PC-3 (cell line): ENCODE measurements at regions not wholly inside any gene's neighbourhood (a gene's known extent, or its start where the extent isn't known, plus 50 kb on each side); places are given as distances from the start of the nearest gene placed in this dataset.

Experiments
- ATAC-seq: fragments of 200-7000 bp; cut with Tn5 transposase; 2 replicates; pipeline ENCODE4 v1.9.1; 2020; ENCODE audit warnings: mild to moderate bottlenecking, moderate library complexity
- BruUV-seq: library from RNA; stranded (reverse); fragments of 400-500 nt; replicated peaks from 2 replicates; lab custom pipeline; 2021; lab: Mats Ljungman, UMichigan
- CTCF ChIA-PET: fragments of 300-600 bp; sonication (Branson Sonifier 250); formaldehyde crosslinking; loops from one replicate; lab custom pipeline; 2022; ENCODE audit warnings: antibody characterized with exemption; lab: Charles Lee
- POLR2A ChIA-PET: fragments of 300-600 bp; sonication (Branson Sonifier 250); formaldehyde crosslinking; loops from one replicate; lab custom pipeline; 2022; ENCODE audit warnings: antibody characterized with exemption; ENCODE audit not compliant: unreplicated experiment; lab: Charles Lee
- DNase-seq: peaks from one replicate; pipeline ENCODE4 v3.0.0-alpha.2; 2015
- H2AFZ ChIP-seq: fragments of 300-600 bp; sonication (generic); 2 replicates; pipeline ENCODE4 v1.6.0; 2016; ENCODE audit warnings: antibody characterized with exemption, low read length
- H3F3A ChIP-seq: fragments of 300-600 bp; sonication (generic); one replicate; pipeline ENCODE4 v1.6.0; 2017; ENCODE audit warnings: antibody characterized with exemption, low read length, control low read depth, mild to moderate bottlenecking; ENCODE audit not compliant: unreplicated experiment
- H3K27ac ChIP-seq: fragments of 300-600 bp; sonication (generic); 2 replicates; pipeline ENCODE4 v1.5.1; 2016; ENCODE audit warnings: mild to moderate bottlenecking, low read length
- H3K27me3 ChIP-seq: fragments of 300-600 bp; sonication (generic); 2 replicates; pipeline ENCODE4 v1.6.1; 2016; ENCODE audit warnings: low read length, mixed read lengths
- H3K36me3 ChIP-seq: fragments of 300-600 bp; sonication (generic); 2 replicates; pipeline ENCODE4 v1.6.1; 2016; ENCODE audit warnings: low read depth, mixed run types, low read length, mixed read lengths
- H3K4me1 ChIP-seq: fragments of 300-600 bp; sonication (generic); 2 replicates; pipeline ENCODE4 v1.5.1; 2016; ENCODE audit warnings: low read length; ENCODE audit not compliant: insufficient read depth
- H3K4me2 ChIP-seq: fragments of 300-600 bp; sonication (generic); 2 replicates; pipeline ENCODE4 v1.6.0; 2016; ENCODE audit warnings: low read length
- H3K4me3 ChIP-seq: fragments of 300-600 bp; sonication (generic); 2 replicates; pipeline ENCODE4 v1.5.1; 2016; ENCODE audit warnings: mild to moderate bottlenecking, low read length, mixed read lengths
- H3K79me2 ChIP-seq: fragments of 300-600 bp; sonication (generic); 2 replicates; pipeline ENCODE4 v1.6.1; 2017; ENCODE audit warnings: low read length, mixed read lengths
- H3K9ac ChIP-seq: fragments of 300-600 bp; sonication (generic); 2 replicates; pipeline ENCODE4 v1.6.0; 2016; ENCODE audit warnings: mild to moderate bottlenecking, low read length
- H3K9me2 ChIP-seq: fragments of 300-600 bp; sonication (generic); replicated peaks from 2 replicates; pipeline ENCODE4 v1.6.1; 2016; ENCODE audit warnings: mixed run types, low read length, mixed read lengths
- H3K9me3 ChIP-seq: fragments of 300-600 bp; sonication (generic); 2 replicates; pipeline ENCODE4 v1.6.1; 2016; ENCODE audit warnings: low read length, mixed read lengths
- H4K20me1 ChIP-seq: fragments of 300-600 bp; sonication (generic); 2 replicates; pipeline ENCODE4 v1.6.1; 2016; ENCODE audit warnings: low read length, mixed read lengths
- CTCF ChIP-seq: fragments of 300-600 bp; sonication (generic); conservative IDR thresholded peaks from 2 replicates; pipeline ENCODE4 v1.5.1; 2017; ENCODE audit warnings: antibody characterized with exemption, low read depth, mild to moderate bottlenecking, low read length
- EZH2 ChIP-seq: fragments of 300-600 bp; sonication (generic); IDR thresholded peaks from one replicate; pipeline ENCODE4 v1.6.1; 2017; ENCODE audit warnings: antibody characterized with exemption, mild to moderate bottlenecking, low read length; ENCODE audit not compliant: unreplicated experiment
- EZH2phosphoT487 ChIP-seq: fragments of 300-600 bp; sonication (generic); IDR thresholded peaks from 2 replicates; pipeline ENCODE4 v1.6.1; 2018; ENCODE audit warnings: mild to moderate bottlenecking, antibody characterized with exemption, low read length, borderline replicate concordance
- intact Hi-C: fragments of 100-400 bp; cut with micrococcal nuclease; formaldehyde crosslinking; loops from 2 replicates; pipeline ENCODE4 v1.9.0; 2023

GRCh38 chr5:61974680-61975079, 331.3 kb upstream of the KIF2A start:
- intact Hi-C loops: no loop called here
- H3K79me2 ChIP-seq: no peaks in the 10 kb centered on the region
- no peaks in the 10 kb centered on the region for H4K20me1 ChIP-seq
- H3K9me3 ChIP-seq: no peaks in the 10 kb centered on the region
- DNase-seq: no peak
- H3K27ac ChIP-seq: no peak overlapping the region
- no peaks in the 10 kb centered on the region for H3K4me1 ChIP-seq
- H3F3A ChIP-seq: no peaks in the 10 kb centered on the region
- no peaks in the 10 kb centered on the region for H3K9me2 ChIP-seq
- POLR2A ChIA-PET: no interaction called here
- H3K36me3 ChIP-seq: no peaks in the 10 kb centered on the region
- H3K9ac ChIP-seq: no peak overlapping the region
- H3K27me3 ChIP-seq: peaks cover 32% of the 10 kb centered on the region
- CTCF ChIA-PET: no interaction called here
- TF ChIP-seq EZH2: no peak
- TF ChIP-seq EZH2phosphoT487: no peak
- no peak for TF ChIP-seq CTCF
- no peak overlapping the region for H3K4me2 ChIP-seq
- no peak overlapping the region for H2AFZ ChIP-seq
- ATAC-seq: no peak
- no TSS peak for BruUV-seq
- no peak overlapping the region for H3K4me3 ChIP-seq

GRCh38 chr5:61981886-61982285, 324.1 kb upstream of the KIF2A start:
- Histone ChIP-seq H3K4me2 (no peak overlapping the region), H3K36me3 (no peaks in the 10 kb centered on the region), H2AFZ (no peak overlapping the region), H3K27ac (no peak overlapping the region), H3K27me3 (peaks cover 21% of the 10 kb centered on the region; the same call in 1 of the 2 replicates), H4K20me1 (no peaks in the 10 kb centered on the region), H3K79me2 (no peaks in the 10 kb centered on the region), H3F3A (no peaks in the 10 kb centered on the region), H3K4me3 (no peak overlapping the region), H3K4me1 (no peaks in the 10 kb centered on the region), H3K9ac (no peak overlapping the region), H3K9me2 (no peaks in the 10 kb centered on the region), H3K9me3 (no peaks in the 10 kb centered on the region)
- no TSS peak for BruUV-seq
- TF ChIP-seq EZH2 (no peak), EZH2phosphoT487 (no peak), CTCF (no peak)
- no peak for ATAC-seq
- ChIA-PET POLR2A (no interaction called here), CTCF (no interaction called here)
- intact Hi-C loops: no loop called here
- no peak for DNase-seq

GRCh38 chr5:61991430-61991829, 314.6 kb upstream of the KIF2A start:
- no peak for DNase-seq

More at GRCh38 chr5:61991430-61991829, 314.6 kb upstream of the KIF2A start:
- Histone ChIP-seq H3K36me3 (no peaks in the 10 kb centered on the region), H4K20me1 (no peaks in the 10 kb centered on the region), H3K4me3 (no peak overlapping the region), H3K27me3 (peaks cover 17% of the 10 kb centered on the region), H3K4me2 (no peak overlapping the region), H3K9me3 (no peaks in the 10 kb centered on the region), H3K79me2 (no peaks in the 10 kb centered on the region), H3K9me2 (no peaks in the 10 kb centered on the region), H3K9ac (no peak overlapping the region), H3K27ac (no peak overlapping the region), H3K4me1 (no peaks in the 10 kb centered on the region), H2AFZ (no peak overlapping the region), H3F3A (no peaks in the 10 kb centered on the region)
- CTCF ChIA-PET: no interaction called here
- POLR2A ChIA-PET: no interaction called here
- intact Hi-C loops: no loop called here
- no peak for ATAC-seq
- no TSS peak for BruUV-seq
- TF ChIP-seq EZH2phosphoT487 (no peak), CTCF (no peak), EZH2 (no peak)
